HG03457 (cell line): ENCODE measurements at regions not wholly inside any gene's neighbourhood (a gene's known extent, or its start where the extent isn't known, plus 50 kb on each side); places are given as distances from the start of the nearest gene placed in this dataset.

Source experiments
- ATAC-seq: cut with Tn5 transposase; IDR thresholded peaks from one replicate; pipeline ENCODE4 v1.9.1; 2021; ENCODE audit warnings: moderate number of reproducible peaks; ENCODE audit not compliant: unreplicated experiment

GRCh38 chr6:14655201-14656061, 537.9 kb downstream of the CD83 start:
- ATAC-seq = no peak

GRCh38 chr6:14656078-14656521, 538.5 kb downstream of the CD83 start:
- no peak for ATAC-seq

GRCh38 chr6:14656649-14657048, 539.1 kb downstream of the CD83 start:
- no peak for ATAC-seq

- no peak for ATAC-seq
Measured at GRCh38 chr6:14658030-14658429, 540.5 kb downstream of the CD83 start.

- no peak for ATAC-seq
Measured at GRCh38 chr6:14658886-14659561, 541.5 kb downstream of the CD83 start.

- ATAC-seq = no peak
Measured at GRCh38 chr6:14659841-14660240, 542.3 kb downstream of the CD83 start.

- no peak for ATAC-seq
Measured at GRCh38 chr6:14660806-14661579, 543.4 kb downstream of the CD83 start.

GRCh38 chr6:14661691-14662090, 544.1 kb downstream of the CD83 start:
- ATAC-seq = no peak

GRCh38 chr6:14664112-14664601, 546.6 kb downstream of the CD83 start:
- no peak for ATAC-seq

GRCh38 chr6:14664621-14665315, 547.2 kb downstream of the CD83 start:
- no peak for ATAC-seq

- ATAC-seq = no peak
Measured at GRCh38 chr6:14665827-14666724, 548.5 kb downstream of the CD83 start.

- ATAC-seq = no peak
Measured at GRCh38 chr6:14670806-14671205, 553.2 kb downstream of the CD83 start.

- ATAC-seq = no peak
Measured at GRCh38 chr6:14671261-14671681, 553.7 kb downstream of the CD83 start.

- ATAC-seq = no peak
Measured at GRCh38 chr6:14671937-14672336, 554.4 kb downstream of the CD83 start.

- ATAC-seq = no peak
Measured at GRCh38 chr6:14673201-14673600, 555.6 kb downstream of the CD83 start.

GRCh38 chr6:14674458-14674857, 556.9 kb downstream of the CD83 start:
- ATAC-seq = no peak

GRCh38 chr6:14674867-14675648, 557.5 kb downstream of the CD83 start:
- ATAC-seq = no peak

- no peak for ATAC-seq
Measured at GRCh38 chr6:14676064-14676463, 558.5 kb downstream of the CD83 start.
